Cardiac muscle cell (in vitro differentiated cells and primary cell): ENCODE measurements at regions not wholly inside any gene's neighbourhood (a gene's known extent, or its start where the extent isn't known, plus 50 kb on each side); places are given as distances from the start of the nearest gene placed in this dataset.

Experiments used
- DNase-seq, 2 donors: peaks; one replicate each; pipeline versions ENCODE4 v3.0.0 to v3.0.0-alpha.2; 2010 to 2017; ENCODE audit warnings: low read depth in 1 of 2, low spot score in 1 of 2
- H3K27ac ChIP-seq: fragments of 200-600 bp; sonication (generic); 2 replicates; pipeline ENCODE4 v1.5.1; 2016
- H3K27me3 ChIP-seq: fragments of 200-600 bp; sonication (generic); 2 replicates; pipeline ENCODE4 v1.6.0; 2016; ENCODE audit warnings: control low read depth
- H3K36me3 ChIP-seq: fragments of 200-600 bp; sonication (generic); 2 replicates; pipeline ENCODE4 v1.5.1; 2016; ENCODE audit warnings: control low read depth
- H3K4me1 ChIP-seq: fragments of 200-600 bp; sonication (generic); 2 replicates; pipeline ENCODE4 v1.8.1; 2017; ENCODE audit warnings: low read depth, mild to moderate bottlenecking, mixed run types
- H3K4me3 ChIP-seq: fragments of 200-600 bp; sonication (generic); 2 replicates; pipeline ENCODE4 v1.5.1; 2016; ENCODE audit warnings: mild to moderate bottlenecking
- H3K9me3 ChIP-seq: fragments of 200-600 bp; sonication (generic); 2 replicates; pipeline ENCODE4 v1.5.1; 2017; ENCODE audit warnings: low read depth, mild to moderate bottlenecking, control low read depth
- TF ChIP-seq, protein P1 (sequence below): IDR thresholded peaks from 2 replicates; pipeline ENCODE4 v1.5.1; 2012; ENCODE audit warnings: low read depth, mild to moderate bottlenecking, low read length

GRCh38 chr6:164700497-164700896 lies 608.9 kb downstream of the C6orf118 start:
- no peaks in the 10 kb centered on the region for H3K36me3 ChIP-seq
- no peak overlapping the region for H3K4me3 ChIP-seq
- DNase-seq, result no peak
- no peaks in the 10 kb centered on the region for H3K4me1 ChIP-seq
- TF ChIP-seq, protein P1, sequence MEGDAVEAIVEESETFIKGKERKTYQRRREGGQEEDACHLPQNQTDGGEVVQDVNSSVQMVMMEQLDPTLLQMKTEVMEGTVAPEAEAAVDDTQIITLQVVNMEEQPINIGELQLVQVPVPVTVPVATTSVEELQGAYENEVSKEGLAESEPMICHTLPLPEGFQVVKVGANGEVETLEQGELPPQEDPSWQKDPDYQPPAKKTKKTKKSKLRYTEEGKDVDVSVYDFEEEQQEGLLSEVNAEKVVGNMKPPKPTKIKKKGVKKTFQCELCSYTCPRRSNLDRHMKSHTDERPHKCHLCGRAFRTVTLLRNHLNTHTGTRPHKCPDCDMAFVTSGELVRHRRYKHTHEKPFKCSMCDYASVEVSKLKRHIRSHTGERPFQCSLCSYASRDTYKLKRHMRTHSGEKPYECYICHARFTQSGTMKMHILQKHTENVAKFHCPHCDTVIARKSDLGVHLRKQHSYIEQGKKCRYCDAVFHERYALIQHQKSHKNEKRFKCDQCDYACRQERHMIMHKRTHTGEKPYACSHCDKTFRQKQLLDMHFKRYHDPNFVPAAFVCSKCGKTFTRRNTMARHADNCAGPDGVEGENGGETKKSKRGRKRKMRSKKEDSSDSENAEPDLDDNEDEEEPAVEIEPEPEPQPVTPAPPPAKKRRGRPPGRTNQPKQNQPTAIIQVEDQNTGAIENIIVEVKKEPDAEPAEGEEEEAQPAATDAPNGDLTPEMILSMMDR, result no peak
- no peak overlapping the region for H3K27ac ChIP-seq
- no peaks in the 10 kb centered on the region for H3K9me3 ChIP-seq
- H3K27me3 ChIP-seq, result no peaks in the 10 kb centered on the region

DNA sequence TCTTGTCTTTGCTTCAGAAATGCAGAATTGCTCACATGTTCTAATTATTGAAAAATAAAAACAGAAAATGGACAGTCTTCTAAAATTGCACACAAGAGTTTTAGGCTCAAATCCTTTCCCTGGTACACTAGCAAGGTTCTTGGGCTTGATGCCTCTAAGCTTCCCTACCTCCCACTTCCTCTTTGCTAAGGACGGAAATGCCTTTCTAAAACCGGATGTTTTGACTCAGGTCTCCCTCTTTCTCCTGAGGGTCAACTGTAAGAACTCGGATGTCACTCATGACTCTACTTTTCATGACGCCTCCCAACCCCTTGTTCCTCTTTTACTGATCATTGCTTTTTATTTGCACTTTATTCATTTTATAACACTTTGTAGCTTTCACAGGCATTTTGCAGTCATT lies 613.5 kb downstream of the C6orf118 start:
- H3K36me3 ChIP-seq, result no peaks in the 10 kb centered on the region
- H3K4me1 ChIP-seq, result no peaks in the 10 kb centered on the region
- peak in 1 of 2 donors; percentile 6 for DNase-seq
- H3K4me3 ChIP-seq, result no peak overlapping the region
- H3K9me3 ChIP-seq, result no peaks in the 10 kb centered on the region
- TF ChIP-seq, protein P1, result no peak
- no peaks in the 10 kb centered on the region for H3K27me3 ChIP-seq
- no peak overlapping the region for H3K27ac ChIP-seq

- TF ChIP-seq, protein P1, result no peak
- no peak overlapping the region for H3K27ac ChIP-seq
- no peak overlapping the region for H3K4me3 ChIP-seq
- H3K27me3 ChIP-seq, result no peaks in the 10 kb centered on the region
- H3K36me3 ChIP-seq, result no peaks in the 10 kb centered on the region
- no peaks in the 10 kb centered on the region for H3K9me3 ChIP-seq
- no peaks in the 10 kb centered on the region for H3K4me1 ChIP-seq
- DNase-seq, result no peak
Observed at GRCh38 chr6:164694386-164694785, 615.0 kb downstream of the C6orf118 start.

- Histone ChIP-seq H3K27ac (no peak overlapping the region), H3K9me3 (no peaks in the 10 kb centered on the region), H3K27me3 (no peaks in the 10 kb centered on the region), H3K36me3 (no peaks in the 10 kb centered on the region), H3K4me1 (no peaks in the 10 kb centered on the region), H3K4me3 (no peak overlapping the region)
- TF ChIP-seq, protein P1, result no peak
- peak in 1 of 2 donors; percentile 70 for DNase-seq
Observed at GRCh38 chr6:164693944-164694343, 615.5 kb downstream of the C6orf118 start.

- Histone ChIP-seq H3K27ac (no peak overlapping the region), H3K4me1 (no peaks in the 10 kb centered on the region), H3K9me3 (no peaks in the 10 kb centered on the region), H3K4me3 (no peak overlapping the region), H3K36me3 (no peaks in the 10 kb centered on the region), H3K27me3 (no peaks in the 10 kb centered on the region)
- DNase-seq, result no peak
- TF ChIP-seq, protein P1, result no peak
Observed at GRCh38 chr6:164692772-164693510, 616.5 kb downstream of the C6orf118 start.
